GM18951 (cell line): ENCODE measurements at regions not wholly inside any gene's neighbourhood (a gene's known extent, or its start where the extent isn't known, plus 50 kb on each side); places are given as distances from the start of the nearest gene placed in this dataset.
"Not testable (repeated sequence)": the region's sequence is repeated elsewhere in the genome, so short reads cannot be mapped to it uniquely, and the experiment has no call there.

Source experiments
- POLR2A ChIP-seq: IDR thresholded peaks from 4 replicates; pipeline ENCODE4 v1.6.1; 2011; ENCODE audit warnings: mild to moderate bottlenecking; ENCODE audit not compliant: insufficient read length, insufficient read depth; ENCODE audit errors: extremely low read depth
- in situ Hi-C: fragments of 300-500 bp; cut with MboI; formaldehyde crosslinking; loops from one replicate; pipeline ENCODE4 v1.12.0; 2022; ENCODE audit warnings: low sequenced_read_pairs, mixed read lengths, inconsistent platforms; ENCODE audit not compliant: unreplicated experiment

GRCh38 chr13:111630406-111630805 is 310.0 kb downstream of the TEX29 start:
- no peak for TF ChIP-seq POLR2A
- in situ Hi-C loops = no loop called here

- in situ Hi-C loops = not testable (repeated sequence)
These were observed 310.8 kb downstream of the TEX29 start for GRCh38 chr13:111631271-111631670.

GRCh38 chr13:111632906-111633305 is 312.5 kb downstream of the TEX29 start:
- in situ Hi-C loops = no loop called here
- TF ChIP-seq POLR2A = no peak

- in situ Hi-C loops = no loop called here
- no peak for TF ChIP-seq POLR2A
These were observed 313.0 kb downstream of the TEX29 start for GRCh38 chr13:111633401-111633800.

- no peak for TF ChIP-seq POLR2A
- in situ Hi-C loops = no loop called here
These were observed 314.0 kb downstream of the TEX29 start for GRCh38 chr13:111634410-111634809.

GRCh38 chr13:111636271-111636670 is 315.8 kb downstream of the TEX29 start:
- no peak for TF ChIP-seq POLR2A
- in situ Hi-C loops = no loop called here

- in situ Hi-C loops = no loop called here
- no peak for TF ChIP-seq POLR2A
These were observed 316.4 kb downstream of the TEX29 start for GRCh38 chr13:111636804-111637203.

- in situ Hi-C loops = no loop called here
- TF ChIP-seq POLR2A = no peak
These were observed 316.9 kb downstream of the TEX29 start for GRCh38 chr13:111637365-111637764.

GRCh38 chr13:111638233-111638632 is 317.8 kb downstream of the TEX29 start:
- TF ChIP-seq POLR2A = no peak

GRCh38 chr13:111639196-111639705 is 318.8 kb downstream of the TEX29 start:
- no peak for TF ChIP-seq POLR2A
- in situ Hi-C loops = no loop called here

More at GRCh38 chr13:111638233-111638632, 317.8 kb downstream of the TEX29 start:
- in situ Hi-C loops = no loop called here

GRCh38 chr13:111640006-111640405 is 319.6 kb downstream of the TEX29 start:
- no peak for TF ChIP-seq POLR2A
- in situ Hi-C loops = no loop called here

GRCh38 chr13:111640476-111640875 is 320.0 kb downstream of the TEX29 start:
- no peak for TF ChIP-seq POLR2A
- in situ Hi-C loops = no loop called here

GRCh38 chr13:111642156-111642767 is 321.8 kb downstream of the TEX29 start:
- no peak for TF ChIP-seq POLR2A
- in situ Hi-C loops = no loop called here

GRCh38 chr13:111644750-111645149 is 324.3 kb downstream of the TEX29 start:
- in situ Hi-C loops = no loop called here
- no peak for TF ChIP-seq POLR2A

- in situ Hi-C loops = no loop called here
- TF ChIP-seq POLR2A = no peak
These were observed 324.8 kb downstream of the TEX29 start for GRCh38 chr13:111645198-111645597.
